ENCODE measurements at regions not wholly inside any gene's neighbourhood (a gene's known extent, or its start where the extent isn't known, plus 50 kb on each side); places are given as distances from the start of the nearest gene placed in this dataset.

GRCh38 chr4:56084851-56085250 lies 136.1 kb downstream of the CEP135 start:
- TF ChIP-seq POLR2A (IDR thresholded peaks at IDR 0.05) (no peak), CTCF (IDR thresholded peaks at IDR 0.05) (no peak)

Data from uterus (tissue), 2 donors.